ENCODE measurements at regions not wholly inside any gene's neighbourhood (a gene's known extent, or its start where the extent isn't known, plus 50 kb on each side); places are given as distances from the start of the nearest gene placed in this dataset.

DNA sequence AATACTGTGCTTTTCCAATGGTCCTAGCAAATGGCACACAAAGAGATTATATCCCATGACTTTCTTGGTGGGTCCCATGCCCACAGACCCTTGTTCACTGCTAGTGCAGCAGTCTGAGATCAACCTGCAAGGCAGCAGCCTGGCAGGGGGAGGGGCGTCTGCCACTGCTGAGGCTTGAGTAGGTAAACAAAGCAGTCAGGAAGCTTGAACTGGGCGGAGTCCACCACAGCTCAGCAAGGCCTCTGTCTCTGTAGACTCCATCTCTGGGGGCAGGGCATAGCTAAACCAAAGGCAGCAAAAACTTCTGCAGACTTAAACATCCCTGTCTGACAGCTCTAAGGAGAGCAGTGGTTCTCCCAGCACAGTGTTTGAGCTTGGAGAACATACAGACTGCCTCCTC is 82.9 kb downstream of the ZNF737 start:
- no peak overlapping the region for H3K4me3 ChIP-seq (IDR thresholded peaks at IDR 0.05; ENCODE audit: insufficient read depth, low read depth, low read length)
- H3K79me2 ChIP-seq (ENCODE audit: insufficient read depth, low read depth) = no peaks in the 10 kb centered on the region
- no peaks in the 10 kb centered on the region for H3K4me1 ChIP-seq (ENCODE audit: low read depth, poor library complexity, severe bottlenecking)
- H3K27ac ChIP-seq = no peak overlapping the region
- TF ChIP-seq, protein P1, sequence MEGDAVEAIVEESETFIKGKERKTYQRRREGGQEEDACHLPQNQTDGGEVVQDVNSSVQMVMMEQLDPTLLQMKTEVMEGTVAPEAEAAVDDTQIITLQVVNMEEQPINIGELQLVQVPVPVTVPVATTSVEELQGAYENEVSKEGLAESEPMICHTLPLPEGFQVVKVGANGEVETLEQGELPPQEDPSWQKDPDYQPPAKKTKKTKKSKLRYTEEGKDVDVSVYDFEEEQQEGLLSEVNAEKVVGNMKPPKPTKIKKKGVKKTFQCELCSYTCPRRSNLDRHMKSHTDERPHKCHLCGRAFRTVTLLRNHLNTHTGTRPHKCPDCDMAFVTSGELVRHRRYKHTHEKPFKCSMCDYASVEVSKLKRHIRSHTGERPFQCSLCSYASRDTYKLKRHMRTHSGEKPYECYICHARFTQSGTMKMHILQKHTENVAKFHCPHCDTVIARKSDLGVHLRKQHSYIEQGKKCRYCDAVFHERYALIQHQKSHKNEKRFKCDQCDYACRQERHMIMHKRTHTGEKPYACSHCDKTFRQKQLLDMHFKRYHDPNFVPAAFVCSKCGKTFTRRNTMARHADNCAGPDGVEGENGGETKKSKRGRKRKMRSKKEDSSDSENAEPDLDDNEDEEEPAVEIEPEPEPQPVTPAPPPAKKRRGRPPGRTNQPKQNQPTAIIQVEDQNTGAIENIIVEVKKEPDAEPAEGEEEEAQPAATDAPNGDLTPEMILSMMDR (conservative IDR thresholded peaks at IDR 0.05; ENCODE audit: low read depth, low read length) = no peak
- no peak overlapping the region for H2AFZ ChIP-seq (ENCODE audit: low read depth)
- H3K4me2 ChIP-seq = no peak overlapping the region
- H3K36me3 ChIP-seq (ENCODE audit: insufficient read depth) = no peaks in the 10 kb centered on the region
- H4K20me1 ChIP-seq (ENCODE audit: insufficient read depth) = no peaks in the 10 kb centered on the region
- no peaks in the 10 kb centered on the region for H3K27me3 ChIP-seq (ENCODE audit: insufficient read depth, low read depth)
- H3K9ac ChIP-seq = no peak overlapping the region

DNA sequence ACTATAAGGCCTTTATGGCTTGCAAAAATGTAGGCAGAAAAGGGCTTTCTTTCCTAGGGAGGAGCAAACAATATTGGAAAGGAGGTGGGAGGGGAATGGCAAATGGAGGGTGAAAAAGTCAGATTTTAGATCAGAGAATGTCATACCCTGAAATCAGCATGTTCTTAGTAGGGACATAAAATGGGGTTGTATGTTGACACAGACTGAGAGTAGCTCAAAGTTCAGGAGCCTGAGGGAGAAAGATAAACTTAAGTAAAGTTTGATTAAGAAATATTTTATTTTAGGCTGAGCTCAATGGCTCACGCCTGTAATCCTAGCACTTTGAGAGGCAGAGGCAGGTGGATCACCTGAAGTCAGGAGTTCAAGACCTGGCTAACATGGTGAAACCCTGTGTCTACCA is 83.8 kb downstream of the ZNF737 start:
- Histone ChIP-seq H3K4me1 (ENCODE audit: low read depth, poor library complexity, severe bottlenecking) (no peaks in the 10 kb centered on the region), H3K36me3 (ENCODE audit: insufficient read depth) (no peaks in the 10 kb centered on the region), H2AFZ (ENCODE audit: low read depth) (no peak overlapping the region), H3K79me2 (ENCODE audit: insufficient read depth, low read depth) (no peaks in the 10 kb centered on the region), H3K27ac (no peak overlapping the region), H3K4me2 (no peak overlapping the region), H3K27me3 (ENCODE audit: insufficient read depth, low read depth) (no peaks in the 10 kb centered on the region), H3K9ac (no peak overlapping the region), H4K20me1 (ENCODE audit: insufficient read depth) (no peaks in the 10 kb centered on the region), H3K4me3 (IDR thresholded peaks at IDR 0.05; ENCODE audit: insufficient read depth, low read depth, low read length) (no peak overlapping the region)
- TF ChIP-seq, protein P1 (conservative IDR thresholded peaks at IDR 0.05; ENCODE audit: low read depth, low read length) = no peak

DNA sequence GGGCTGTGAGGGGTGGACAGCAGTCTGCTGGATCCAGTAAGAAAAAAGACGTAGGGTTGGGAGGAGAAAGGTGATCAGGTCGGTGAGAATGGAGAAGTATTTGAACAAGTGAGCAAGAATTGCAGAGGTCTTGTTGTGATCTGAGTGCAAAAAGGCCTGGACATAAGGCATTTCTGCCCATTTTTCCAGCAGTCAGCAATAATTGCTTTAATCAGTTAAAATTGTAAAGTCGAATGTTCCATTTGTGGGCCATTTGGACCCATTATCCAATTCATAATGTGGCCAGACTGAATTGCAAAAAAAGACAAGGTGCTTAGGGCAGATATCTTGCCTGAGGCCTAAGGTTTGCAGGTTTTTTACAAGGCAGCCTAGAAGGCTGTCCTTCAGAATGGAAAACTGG is 86.1 kb downstream of the ZNF737 start:
- no peaks in the 10 kb centered on the region for H3K79me2 ChIP-seq (ENCODE audit: insufficient read depth, low read depth)
- no peaks in the 10 kb centered on the region for H3K36me3 ChIP-seq (ENCODE audit: insufficient read depth)
- no peak overlapping the region for H3K9ac ChIP-seq
- no peaks in the 10 kb centered on the region for H3K4me1 ChIP-seq (ENCODE audit: low read depth, poor library complexity, severe bottlenecking)
- H3K4me3 ChIP-seq (IDR thresholded peaks at IDR 0.05; ENCODE audit: insufficient read depth, low read depth, low read length) = no peak overlapping the region
- TF ChIP-seq, protein P1 (conservative IDR thresholded peaks at IDR 0.05; ENCODE audit: low read depth, low read length) = no peak
- H3K27ac ChIP-seq = no peak overlapping the region
- H3K4me2 ChIP-seq = no peak overlapping the region
- no peak overlapping the region for H2AFZ ChIP-seq (ENCODE audit: low read depth)
- H4K20me1 ChIP-seq (ENCODE audit: insufficient read depth) = no peaks in the 10 kb centered on the region
- no peaks in the 10 kb centered on the region for H3K27me3 ChIP-seq (ENCODE audit: insufficient read depth, low read depth)

DNA sequence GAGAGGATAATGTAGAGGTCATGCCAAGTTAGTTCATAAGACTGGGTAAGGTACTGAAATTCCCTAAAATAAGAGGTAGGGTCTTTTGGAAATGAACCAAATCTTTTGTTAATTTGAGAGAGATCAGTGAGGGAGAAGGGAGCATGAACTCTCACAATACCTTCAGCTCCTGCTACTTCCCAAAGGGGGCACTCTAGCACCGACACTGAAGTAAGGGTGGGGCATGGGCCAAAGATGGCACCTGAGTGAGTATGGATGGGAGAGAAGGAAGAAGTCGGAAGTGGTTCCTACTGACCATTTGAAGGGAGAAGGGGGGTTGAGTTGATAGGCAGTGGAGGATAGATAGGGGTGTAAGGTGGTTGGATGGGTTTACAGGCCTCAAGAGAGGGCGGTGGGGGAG is 86.6 kb downstream of the ZNF737 start:
- TF ChIP-seq, protein P1 (conservative IDR thresholded peaks at IDR 0.05; ENCODE audit: low read depth, low read length) = no peak
- Histone ChIP-seq H3K4me3 (IDR thresholded peaks at IDR 0.05; ENCODE audit: insufficient read depth, low read depth, low read length) (no peak overlapping the region), H3K4me2 (no peak overlapping the region), H2AFZ (ENCODE audit: low read depth) (no peak overlapping the region), H4K20me1 (ENCODE audit: insufficient read depth) (no peaks in the 10 kb centered on the region), H3K27ac (no peak overlapping the region), H3K4me1 (ENCODE audit: low read depth, poor library complexity, severe bottlenecking) (no peaks in the 10 kb centered on the region), H3K27me3 (ENCODE audit: insufficient read depth, low read depth) (no peaks in the 10 kb centered on the region), H3K79me2 (ENCODE audit: insufficient read depth, low read depth) (no peaks in the 10 kb centered on the region), H3K9ac (no peak overlapping the region), H3K36me3 (ENCODE audit: insufficient read depth) (no peaks in the 10 kb centered on the region)

DNA sequence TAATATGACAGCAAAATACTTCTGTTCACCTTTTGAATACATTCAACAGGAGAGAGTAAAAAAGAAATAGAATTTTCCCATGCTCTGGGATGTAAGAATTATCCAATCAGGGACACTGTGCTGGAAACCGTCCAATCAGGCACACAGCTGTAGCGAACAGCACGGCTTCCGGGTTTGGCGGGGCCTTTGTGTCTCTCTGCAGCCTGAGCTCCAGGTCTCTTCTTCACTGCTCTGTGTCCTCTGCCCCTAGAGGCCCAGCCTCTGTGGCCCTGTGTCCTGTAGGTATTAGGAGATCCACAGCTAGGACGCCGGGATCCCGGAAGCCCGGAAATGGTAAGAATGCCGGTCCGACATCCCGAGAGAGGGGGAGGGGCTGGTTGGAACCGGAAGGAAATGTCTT is 92.7 kb downstream of the ZNF737 start:
- Histone ChIP-seq H3K9ac (no peak overlapping the region), H3K4me2 (no peak overlapping the region), H3K4me3 (IDR thresholded peaks at IDR 0.05; ENCODE audit: insufficient read depth, low read depth, low read length) (no peak overlapping the region), H3K27me3 (ENCODE audit: insufficient read depth, low read depth) (no peaks in the 10 kb centered on the region), H3K4me1 (ENCODE audit: low read depth, poor library complexity, severe bottlenecking) (no peaks in the 10 kb centered on the region), H3K36me3 (ENCODE audit: insufficient read depth) (no peaks in the 10 kb centered on the region), H2AFZ (ENCODE audit: low read depth) (no peak overlapping the region), H4K20me1 (ENCODE audit: insufficient read depth) (no peaks in the 10 kb centered on the region), H3K27ac (no peak overlapping the region), H3K79me2 (ENCODE audit: insufficient read depth, low read depth) (no peaks in the 10 kb centered on the region)
- TF ChIP-seq, protein P1 (conservative IDR thresholded peaks at IDR 0.05; ENCODE audit: low read depth, low read length) = no peak
